Esophagus squamous epithelium (tissue), 4 donors: ENCODE measurements at regions not wholly inside any gene's neighbourhood (a gene's known extent, or its start where the extent isn't known, plus 50 kb on each side); places are given as distances from the start of the nearest gene placed in this dataset.

Source experiments
- POLR2A ChIP-seq, 4 donors: fragments of 450-650 bp; IDR thresholded peaks; one replicate each; pipeline ENCODE4 v1.6.1; 2017; ENCODE audit warnings: antibody characterized with exemption in 4 of 4, mild to moderate bottlenecking in 4 of 4, moderate library complexity in 3 of 4
- TF ChIP-seq, protein P1 (sequence below), 6 experiments: fragments of 450-650 bp in 4 of 6; fragments of 200-600 bp in 2 of 6; sonication (generic) in 2 of 6; IDR thresholded peaks; one replicate each; pipeline ENCODE4 v1.5.1; 2016 to 2019; ENCODE audit warnings: antibody characterized with exemption in 6 of 6, mild to moderate bottlenecking in 4 of 6, moderate library complexity in 4 of 6

DNA sequence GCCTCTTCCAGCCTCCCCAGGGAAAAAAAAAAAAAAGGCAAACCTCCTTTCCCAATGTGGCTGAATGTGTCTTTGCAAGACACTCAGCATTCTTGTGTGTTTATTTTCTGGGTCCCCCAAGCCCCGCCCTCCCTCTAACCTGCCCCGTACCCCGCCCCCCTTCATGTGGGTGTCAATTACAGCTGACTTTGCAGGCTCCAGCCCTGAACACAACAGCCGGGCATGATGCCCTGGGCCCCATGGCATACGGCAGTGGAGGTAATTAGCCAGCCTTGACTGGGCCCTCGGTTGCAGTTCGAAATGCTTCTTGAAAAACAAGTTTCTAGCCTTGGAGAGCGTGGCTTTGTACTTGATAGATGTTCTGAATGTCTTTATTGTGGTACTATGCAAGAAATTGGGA, 354.7 kb upstream of the RBFOX1 start:
- TF ChIP-seq, protein P1, sequence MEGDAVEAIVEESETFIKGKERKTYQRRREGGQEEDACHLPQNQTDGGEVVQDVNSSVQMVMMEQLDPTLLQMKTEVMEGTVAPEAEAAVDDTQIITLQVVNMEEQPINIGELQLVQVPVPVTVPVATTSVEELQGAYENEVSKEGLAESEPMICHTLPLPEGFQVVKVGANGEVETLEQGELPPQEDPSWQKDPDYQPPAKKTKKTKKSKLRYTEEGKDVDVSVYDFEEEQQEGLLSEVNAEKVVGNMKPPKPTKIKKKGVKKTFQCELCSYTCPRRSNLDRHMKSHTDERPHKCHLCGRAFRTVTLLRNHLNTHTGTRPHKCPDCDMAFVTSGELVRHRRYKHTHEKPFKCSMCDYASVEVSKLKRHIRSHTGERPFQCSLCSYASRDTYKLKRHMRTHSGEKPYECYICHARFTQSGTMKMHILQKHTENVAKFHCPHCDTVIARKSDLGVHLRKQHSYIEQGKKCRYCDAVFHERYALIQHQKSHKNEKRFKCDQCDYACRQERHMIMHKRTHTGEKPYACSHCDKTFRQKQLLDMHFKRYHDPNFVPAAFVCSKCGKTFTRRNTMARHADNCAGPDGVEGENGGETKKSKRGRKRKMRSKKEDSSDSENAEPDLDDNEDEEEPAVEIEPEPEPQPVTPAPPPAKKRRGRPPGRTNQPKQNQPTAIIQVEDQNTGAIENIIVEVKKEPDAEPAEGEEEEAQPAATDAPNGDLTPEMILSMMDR (IDR thresholded peaks at IDR 0.05): no peak
- TF ChIP-seq POLR2A (IDR thresholded peaks at IDR 0.05): no peak
